Epithelial cell of esophagus (primary cell): ENCODE measurements at regions not wholly inside any gene's neighbourhood (a gene's known extent, or its start where the extent isn't known, plus 50 kb on each side); places are given as distances from the start of the nearest gene placed in this dataset.

Experiments used
- DNase-seq: peaks from one replicate; pipeline ENCODE4 v3.0.0; 2010; ENCODE audit warnings: low read depth
- H3K4me3 ChIP-seq: 2 replicates; pipeline ENCODE4 v1.5.1; 2011; ENCODE audit warnings: mild to moderate bottlenecking, low read length, control low read depth
- CTCF ChIP-seq: IDR thresholded peaks from 2 replicates; pipeline ENCODE4 v1.5.1; 2011; ENCODE audit warnings: low read depth, mild to moderate bottlenecking, low read length, control low read depth, inconsistent platforms; ENCODE audit not compliant: insufficient read depth; ENCODE audit errors: missing control alignments

DNA sequence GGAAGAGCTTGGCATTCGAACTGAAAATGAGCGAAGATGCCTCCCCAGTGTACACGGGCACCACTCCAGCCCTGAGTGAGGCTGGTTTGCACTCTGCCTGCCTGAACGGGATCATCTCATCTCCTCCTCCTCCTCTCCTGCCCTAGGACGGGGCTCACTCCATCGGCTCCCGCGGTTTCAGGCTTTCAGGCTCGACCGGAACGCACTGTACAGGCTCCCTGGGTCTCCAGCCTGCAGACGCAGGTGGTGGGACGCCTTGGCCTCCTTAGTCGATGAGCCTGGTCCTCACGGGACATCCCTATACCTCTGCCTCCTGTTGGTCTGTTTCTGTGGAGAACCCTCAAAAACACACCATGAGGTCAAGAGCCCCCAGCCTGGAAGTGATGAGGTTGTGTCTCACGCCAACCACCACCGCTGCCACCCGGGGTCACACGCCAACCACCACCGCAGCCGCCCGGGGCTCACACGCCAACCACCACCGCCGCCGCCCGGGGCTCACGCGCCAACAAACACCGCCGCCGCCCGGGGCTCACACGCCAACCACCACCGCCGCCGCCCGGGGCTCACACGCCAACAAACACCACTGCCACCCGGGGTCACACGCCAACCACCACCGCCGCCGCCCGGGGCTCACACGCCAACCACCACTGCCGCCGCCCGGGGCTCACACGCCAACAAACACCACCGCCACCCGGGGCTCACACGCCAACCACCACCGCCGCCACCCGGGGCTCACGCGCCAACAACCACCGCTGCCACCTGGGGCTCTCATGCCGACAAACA, 56.3 kb downstream of the FOXL3 start:
- no peak for DNase-seq
- H3K4me3 ChIP-seq: no peak overlapping the region
- no peak for TF ChIP-seq CTCF

GRCh38 chr7:347001-347590, 57.1 kb downstream of the FOXL3 start:
- H3K4me3 ChIP-seq: no peak overlapping the region
- no peak for DNase-seq
- TF ChIP-seq CTCF: no peak

DNA sequence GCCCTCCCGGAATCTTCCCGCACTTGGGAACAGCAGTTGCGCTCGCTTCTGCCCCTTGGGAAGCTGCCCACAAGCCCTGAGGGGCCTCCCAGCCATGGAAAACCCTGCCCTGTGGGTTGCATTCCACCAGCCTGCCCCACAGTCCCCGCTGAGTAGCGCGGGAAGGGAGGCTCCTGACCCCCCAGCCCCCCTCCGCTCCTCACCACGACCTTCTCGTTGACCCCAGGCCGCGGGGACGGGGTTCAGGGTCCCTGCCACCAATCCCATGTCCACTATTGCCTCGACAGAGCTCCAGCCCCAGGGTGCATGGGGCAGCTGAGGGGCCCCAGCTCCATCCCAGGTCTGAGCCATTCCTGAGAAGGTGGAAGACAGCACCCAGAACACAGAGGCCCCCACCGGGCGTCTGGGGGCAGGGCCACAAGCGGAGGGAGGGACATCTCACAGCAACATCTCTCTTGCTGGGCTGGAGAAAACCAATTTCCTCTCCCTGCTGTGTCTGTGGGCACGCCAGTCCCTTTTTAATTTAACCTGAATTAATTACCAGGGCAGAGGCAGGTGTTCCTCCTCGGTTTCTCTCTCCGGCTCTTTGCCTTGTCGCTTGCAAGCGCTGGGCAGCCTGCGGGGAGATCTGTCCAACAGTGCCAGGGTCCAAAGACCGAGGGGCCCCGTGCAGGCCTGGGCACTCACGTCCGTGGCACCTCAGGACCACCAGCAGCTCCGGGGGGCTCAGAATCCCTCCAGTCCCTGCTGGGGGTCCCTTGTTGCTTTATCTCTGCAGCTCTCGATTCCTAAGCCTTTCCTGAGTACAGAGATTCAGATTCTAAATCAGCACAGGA, 57.9 kb downstream of the FOXL3 start:
- no peak for TF ChIP-seq CTCF

DNA sequence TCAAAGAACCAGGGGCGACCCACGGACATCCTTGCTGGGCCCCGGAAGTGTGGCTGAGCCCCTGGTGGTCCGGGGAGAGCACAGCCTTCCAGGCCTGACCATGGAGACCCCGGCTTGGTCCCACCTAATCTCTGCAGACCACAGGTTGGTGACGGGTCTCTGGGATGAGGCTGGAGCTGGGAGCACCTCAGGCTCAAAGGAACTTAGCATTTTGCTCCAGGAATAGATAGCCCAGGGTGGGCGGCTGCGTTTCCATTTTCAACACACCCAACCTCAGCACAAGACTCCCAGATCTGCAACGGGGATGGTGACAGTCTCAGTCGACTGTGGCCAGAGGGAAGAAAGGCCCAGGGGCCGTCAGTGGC, 58.5 kb downstream of the FOXL3 start:
- no peak for DNase-seq
- no peak overlapping the region for H3K4me3 ChIP-seq
- no peak for TF ChIP-seq CTCF

More for the DNA sequence above, 57.9 kb downstream of the FOXL3 start:
- no peak for DNase-seq
- H3K4me3 ChIP-seq: no peak overlapping the region

DNA sequence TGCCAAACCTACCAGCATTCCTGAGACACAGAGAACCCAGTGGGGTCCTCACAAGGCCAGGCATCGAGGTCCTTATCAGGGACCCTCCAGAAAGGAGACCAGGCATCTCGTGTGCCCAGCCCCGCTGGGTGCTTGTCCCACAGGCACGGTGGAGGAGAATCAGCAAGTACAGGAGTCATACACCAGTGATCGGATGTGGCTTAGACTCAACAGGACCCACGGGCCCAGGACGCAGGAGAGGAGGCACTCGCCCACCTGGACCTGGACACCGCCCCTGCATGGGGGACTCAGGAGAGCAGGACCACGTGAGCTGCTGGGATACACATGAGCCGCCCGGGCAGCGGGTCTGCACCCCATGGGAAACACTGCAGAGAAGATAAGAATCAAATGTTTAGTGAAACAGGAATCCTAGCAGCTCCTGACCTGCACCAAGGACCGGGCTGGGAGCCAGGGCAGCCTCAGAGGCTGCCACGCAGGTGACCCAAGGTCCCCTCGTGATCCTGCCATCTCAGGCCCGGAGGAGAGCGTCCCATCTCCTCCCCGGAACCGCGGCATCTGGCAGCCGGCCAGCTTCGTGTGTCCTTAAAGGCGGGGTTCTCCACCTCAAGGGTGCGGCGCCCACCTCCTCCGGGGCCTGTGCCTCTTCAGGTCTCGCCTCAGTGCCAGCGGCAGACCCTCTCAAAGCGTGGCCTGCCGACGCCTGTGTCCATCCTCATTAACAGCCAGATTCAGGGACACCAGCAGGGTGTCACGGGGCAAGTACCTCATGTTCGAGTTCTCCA, 59.2 kb downstream of the FOXL3 start:
- no peak overlapping the region for H3K4me3 ChIP-seq
- no peak for TF ChIP-seq CTCF
- no peak for DNase-seq

DNA sequence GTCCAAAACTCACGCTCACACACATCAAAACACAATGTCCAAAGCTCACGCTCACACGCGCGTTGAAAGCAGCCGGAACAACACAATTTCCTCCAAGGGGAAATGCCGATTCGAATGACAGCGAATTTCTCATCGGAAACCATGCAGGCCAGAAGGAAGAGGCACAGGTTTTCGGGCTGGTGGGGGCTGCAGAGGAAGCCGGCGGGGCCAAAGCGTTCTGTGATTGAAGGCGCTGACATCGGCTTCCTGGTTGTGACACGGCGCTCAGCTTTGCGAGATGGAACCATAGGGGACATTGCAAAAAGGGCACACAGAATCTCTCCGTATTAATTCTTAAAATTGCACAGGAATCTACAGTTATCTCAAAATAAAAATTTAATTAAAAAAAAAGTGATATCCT, 61.3 kb downstream of the FOXL3 start:
- DNase-seq: no peak
- no peak overlapping the region for H3K4me3 ChIP-seq
- no peak for TF ChIP-seq CTCF
